GM10266 (cell line): ENCODE measurements at regions not wholly inside any gene's neighbourhood (a gene's known extent, or its start where the extent isn't known, plus 50 kb on each side); places are given as distances from the start of the nearest gene placed in this dataset.

Source experiments
- DNase-seq: peaks from one replicate; pipeline ENCODE4 v3.0.0; 2012; ENCODE audit errors: extremely low spot score
- TF ChIP-seq, protein P1 (sequence below): IDR thresholded peaks from 2 replicates; pipeline ENCODE4 v1.5.1; 2012; ENCODE audit warnings: mild to moderate bottlenecking, low read depth; ENCODE audit not compliant: control insufficient read depth, insufficient read depth; ENCODE audit errors: missing control alignments

DNA sequence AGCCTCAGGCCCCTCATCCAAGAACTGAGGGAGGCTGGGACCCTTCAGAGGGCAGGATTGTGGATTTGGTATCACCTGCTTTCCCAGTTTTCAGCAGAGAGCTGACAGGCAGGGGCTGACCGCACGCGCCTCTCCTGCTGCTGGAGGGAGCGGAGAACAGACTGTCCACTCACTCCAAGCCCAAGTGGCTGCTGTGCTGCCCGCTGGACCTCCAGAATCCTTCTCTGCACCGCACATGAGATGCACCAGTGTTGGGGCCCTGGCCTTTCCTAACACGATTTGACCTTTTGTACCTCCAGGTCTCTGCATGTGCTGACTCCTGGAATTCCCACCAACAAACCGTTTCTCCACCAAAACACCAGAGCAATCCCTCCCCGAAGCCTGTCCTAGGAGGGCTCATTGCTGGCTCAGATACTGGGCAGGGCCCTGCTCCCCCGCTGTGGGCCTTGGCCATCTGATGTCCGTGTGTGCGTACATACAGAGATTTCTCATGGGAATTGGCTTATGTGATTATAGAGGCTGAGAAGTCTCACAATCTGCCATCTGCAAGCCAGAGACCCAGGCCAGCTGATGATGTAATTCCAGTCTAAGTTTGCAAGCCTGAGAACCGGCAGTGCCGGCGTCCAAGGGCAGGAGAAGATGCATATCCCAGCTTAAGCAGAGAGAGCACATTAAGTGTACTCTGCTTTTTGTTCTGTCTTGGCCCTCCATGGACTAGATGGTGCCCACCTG is 141.7 kb downstream of the GADD45G start:
- no peak for DNase-seq
- TF ChIP-seq, protein P1, sequence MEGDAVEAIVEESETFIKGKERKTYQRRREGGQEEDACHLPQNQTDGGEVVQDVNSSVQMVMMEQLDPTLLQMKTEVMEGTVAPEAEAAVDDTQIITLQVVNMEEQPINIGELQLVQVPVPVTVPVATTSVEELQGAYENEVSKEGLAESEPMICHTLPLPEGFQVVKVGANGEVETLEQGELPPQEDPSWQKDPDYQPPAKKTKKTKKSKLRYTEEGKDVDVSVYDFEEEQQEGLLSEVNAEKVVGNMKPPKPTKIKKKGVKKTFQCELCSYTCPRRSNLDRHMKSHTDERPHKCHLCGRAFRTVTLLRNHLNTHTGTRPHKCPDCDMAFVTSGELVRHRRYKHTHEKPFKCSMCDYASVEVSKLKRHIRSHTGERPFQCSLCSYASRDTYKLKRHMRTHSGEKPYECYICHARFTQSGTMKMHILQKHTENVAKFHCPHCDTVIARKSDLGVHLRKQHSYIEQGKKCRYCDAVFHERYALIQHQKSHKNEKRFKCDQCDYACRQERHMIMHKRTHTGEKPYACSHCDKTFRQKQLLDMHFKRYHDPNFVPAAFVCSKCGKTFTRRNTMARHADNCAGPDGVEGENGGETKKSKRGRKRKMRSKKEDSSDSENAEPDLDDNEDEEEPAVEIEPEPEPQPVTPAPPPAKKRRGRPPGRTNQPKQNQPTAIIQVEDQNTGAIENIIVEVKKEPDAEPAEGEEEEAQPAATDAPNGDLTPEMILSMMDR = no peak

DNA sequence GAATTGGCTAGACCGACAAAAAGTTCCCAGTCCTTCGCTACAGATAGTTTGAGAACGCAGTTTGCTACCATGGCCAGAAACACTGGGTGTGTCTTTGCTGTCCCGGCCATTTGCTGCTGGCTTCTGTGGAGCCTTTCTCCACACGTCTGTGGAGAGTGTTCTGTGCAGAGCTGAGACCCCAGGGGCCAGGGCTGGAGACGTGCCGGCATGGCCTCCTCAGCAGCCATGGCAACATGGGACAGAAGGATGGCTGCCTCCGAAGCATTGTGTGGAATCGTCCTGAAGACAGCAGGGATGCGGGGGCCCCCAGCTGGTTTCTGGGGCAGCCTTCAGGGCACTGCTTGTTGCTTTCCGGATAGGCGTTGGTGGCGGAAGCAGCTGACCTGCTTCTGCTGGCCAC is 142.8 kb downstream of the GADD45G start:
- DNase-seq = no peak
- TF ChIP-seq, protein P1 = no peak

DNA sequence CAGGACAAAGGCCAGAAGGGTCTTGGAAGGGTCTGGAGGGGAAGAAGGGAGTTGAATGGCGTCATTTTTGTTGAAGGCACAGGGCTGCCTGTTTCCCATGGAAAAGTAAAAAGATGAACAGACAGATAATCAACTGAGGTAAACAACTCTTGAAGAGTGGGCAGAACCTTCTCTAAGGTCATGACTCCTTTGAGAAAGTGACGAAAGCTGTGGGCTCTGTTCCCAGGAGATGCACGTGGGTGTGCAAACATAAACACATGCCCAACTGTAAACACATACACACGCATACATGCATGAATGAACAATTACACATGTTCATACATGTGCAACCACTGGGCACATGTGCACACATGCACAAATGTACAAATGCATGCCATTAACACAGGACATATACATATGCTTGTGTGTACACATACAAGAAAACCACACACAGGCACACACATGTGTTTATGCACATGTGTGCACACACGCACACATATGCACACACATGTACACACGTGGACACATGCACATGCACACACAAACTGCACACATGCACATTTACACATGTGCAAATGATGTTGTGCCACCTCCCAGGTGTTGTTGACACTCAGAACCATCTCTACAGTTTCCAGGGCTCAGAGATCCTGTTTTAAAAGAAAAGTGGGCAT is 143.3 kb downstream of the GADD45G start:
- TF ChIP-seq, protein P1 = no peak
- no peak for DNase-seq

DNA sequence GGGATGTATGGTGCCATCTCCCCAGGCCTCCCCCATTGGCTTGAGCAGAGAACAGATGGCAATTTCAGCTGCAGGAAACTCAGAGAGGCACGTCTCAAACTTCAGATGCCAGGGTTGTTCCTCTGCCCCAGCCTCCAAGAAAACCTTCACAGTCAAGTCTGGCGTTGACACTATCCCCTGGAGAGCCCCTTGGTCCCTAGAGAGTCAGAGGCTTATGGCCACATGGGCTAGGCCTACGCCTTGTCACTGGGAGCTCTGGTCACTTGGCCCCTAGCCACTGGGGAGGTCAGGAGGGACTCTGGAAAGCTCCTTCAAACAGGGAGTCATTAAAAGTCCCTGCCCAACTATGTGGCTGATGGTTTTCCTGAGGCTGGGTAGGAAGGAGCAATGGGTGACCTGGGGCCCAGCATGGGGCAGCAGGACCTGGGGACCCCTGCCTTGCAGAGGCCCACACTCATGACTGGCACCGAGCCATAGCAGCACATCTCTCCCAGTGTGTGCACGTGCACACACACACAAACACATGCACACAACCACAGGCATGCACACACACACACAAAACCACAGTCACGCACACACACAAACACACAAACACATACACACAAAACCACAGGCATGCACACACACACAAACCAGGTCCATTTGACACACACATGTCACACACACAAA is 144.2 kb downstream of the GADD45G start:
- TF ChIP-seq, protein P1 = no peak
- DNase-seq = no peak

DNA sequence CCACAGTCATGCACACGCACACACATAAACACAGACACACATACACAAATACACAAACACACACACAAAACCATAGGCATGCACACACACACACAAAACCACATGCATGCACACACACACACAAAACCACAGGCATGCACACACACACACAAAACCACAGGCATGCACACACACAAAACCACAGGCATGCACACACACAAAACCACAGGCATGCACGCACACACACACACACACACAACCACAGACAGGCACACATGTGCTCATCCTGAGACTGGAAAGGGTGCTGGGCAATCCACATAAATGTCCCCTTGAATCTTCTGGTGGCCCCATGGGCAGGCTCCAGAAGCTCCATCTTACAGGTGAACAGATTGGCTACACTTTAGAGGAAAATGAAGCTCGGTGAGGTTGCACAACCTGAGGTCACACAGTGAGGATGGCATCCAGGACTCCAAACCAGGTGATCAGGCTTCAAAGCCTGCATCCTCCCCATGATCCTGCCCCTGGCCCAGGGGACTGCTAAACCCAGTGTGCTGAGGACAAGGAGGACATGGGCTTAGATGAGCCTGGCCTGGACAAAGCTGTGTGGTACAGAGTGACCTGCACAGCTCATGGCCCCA is 144.8 kb downstream of the GADD45G start:
- no peak for DNase-seq
- TF ChIP-seq, protein P1 = no peak

DNA sequence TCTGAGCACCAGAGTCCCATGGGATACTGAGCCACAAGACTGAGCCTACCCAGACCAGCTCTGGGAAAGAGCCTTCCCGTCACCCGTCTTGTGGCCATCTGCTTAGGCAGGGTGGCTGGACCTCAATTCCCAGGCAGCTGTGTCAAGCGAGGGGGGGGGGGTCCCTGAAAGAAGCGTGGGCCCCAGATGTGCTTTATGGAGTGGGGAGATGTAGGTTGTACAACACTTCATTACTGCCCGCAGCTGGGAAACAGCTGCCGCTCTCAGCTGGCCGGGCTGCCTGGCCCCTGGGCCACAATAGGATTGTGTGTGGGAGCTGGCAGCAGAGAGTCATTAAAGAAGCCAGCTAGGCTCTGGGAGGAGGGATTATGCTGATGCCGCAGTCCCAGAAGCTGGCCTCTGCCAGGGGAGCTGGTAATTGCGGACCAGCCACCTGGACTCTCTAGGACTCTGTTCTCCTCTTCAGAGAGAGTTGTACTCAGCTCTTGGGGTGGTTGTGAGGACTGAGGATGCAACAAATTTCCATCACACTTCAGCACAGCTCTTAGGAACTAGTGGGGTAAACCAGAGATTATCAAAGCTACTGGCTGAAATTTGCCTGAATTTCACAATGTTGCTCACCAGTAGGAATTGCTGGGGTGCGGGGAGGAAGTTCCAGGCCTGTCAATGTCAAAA is 145.4 kb downstream of the GADD45G start:
- TF ChIP-seq, protein P1 = no peak
- DNase-seq = no peak
